Hepatocyte (in vitro differentiated cells): ENCODE measurements at regions not wholly inside any gene's neighbourhood (a gene's known extent, or its start where the extent isn't known, plus 50 kb on each side); places are given as distances from the start of the nearest gene placed in this dataset.

ENCODE experiments used
- CTCF ChIP-seq: fragments of 200-600 bp; sonication (generic); IDR thresholded peaks from 2 replicates; pipeline ENCODE4 v1.5.1; 2016; ENCODE audit warnings: antibody characterized with exemption, mild to moderate bottlenecking; ENCODE audit not compliant: poor library complexity
- EZH2 ChIP-seq: fragments of 200-600 bp; sonication (generic); IDR thresholded peaks from 2 replicates; pipeline ENCODE4 v1.6.1; 2016; ENCODE audit warnings: antibody characterized with exemption, mild to moderate bottlenecking, borderline replicate concordance
- EZH2phosphoT487 ChIP-seq: fragments of 200-600 bp; sonication (generic); IDR thresholded peaks from one replicate; pipeline ENCODE4 v1.6.1; 2018; ENCODE audit warnings: antibody characterized with exemption, mild to moderate bottlenecking, low read depth, moderate library complexity; ENCODE audit not compliant: unreplicated experiment, severe bottlenecking

DNA sequence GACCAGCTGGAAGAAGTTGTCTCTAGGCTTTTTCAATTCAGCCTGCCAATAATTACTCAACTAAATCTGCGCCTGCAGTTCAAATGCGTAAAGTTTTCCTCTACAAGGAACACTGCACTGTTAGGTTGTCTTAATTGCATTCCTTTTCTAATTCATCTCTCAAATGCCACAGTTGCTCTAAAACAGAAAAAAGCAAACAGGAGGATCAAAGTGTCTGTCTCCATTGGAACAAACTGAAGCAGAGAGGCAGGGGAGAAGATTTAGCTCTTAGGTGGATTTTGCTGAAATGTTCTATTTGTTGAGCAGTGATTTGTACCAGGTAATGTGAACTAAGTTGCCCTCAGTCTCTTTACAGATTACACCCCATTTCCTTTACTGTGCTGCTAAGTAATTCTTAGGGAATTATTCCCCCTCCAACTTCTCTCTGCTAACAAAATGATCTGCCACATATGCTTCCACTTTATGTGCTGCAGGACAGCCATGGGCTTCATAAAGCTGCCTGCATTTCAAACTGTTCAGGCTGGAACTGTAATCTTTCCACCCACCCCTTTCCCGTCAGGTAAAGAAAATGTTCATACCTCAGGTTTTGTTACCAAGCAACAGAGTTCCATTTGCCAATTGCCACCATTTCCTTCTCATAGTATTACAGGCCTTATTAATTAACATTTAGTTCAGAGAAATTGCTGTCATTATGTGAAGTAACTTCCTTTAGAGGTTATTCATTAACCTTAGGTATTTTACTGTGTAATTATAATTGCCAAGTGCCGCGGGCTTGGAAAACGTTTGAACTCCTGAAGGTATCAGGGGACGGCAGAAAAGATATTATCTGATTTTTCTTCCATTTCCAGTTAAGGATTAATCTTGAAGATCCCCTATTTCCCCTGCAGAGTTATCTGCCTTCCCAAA, 149.3 kb downstream of the SPRY1 start:
- no peak for TF ChIP-seq EZH2
- no peak for TF ChIP-seq CTCF
- TF ChIP-seq EZH2phosphoT487: no peak
